HS-27A (cell line): ENCODE measurements at regions not wholly inside any gene's neighbourhood (a gene's known extent, or its start where the extent isn't known, plus 50 kb on each side); places are given as distances from the start of the nearest gene placed in this dataset.

Source experiments
- DNase-seq: peaks from one replicate; pipeline ENCODE4 v3.0.0-alpha.2; 2012; ENCODE audit warnings: low read depth, missing footprints

DNA sequence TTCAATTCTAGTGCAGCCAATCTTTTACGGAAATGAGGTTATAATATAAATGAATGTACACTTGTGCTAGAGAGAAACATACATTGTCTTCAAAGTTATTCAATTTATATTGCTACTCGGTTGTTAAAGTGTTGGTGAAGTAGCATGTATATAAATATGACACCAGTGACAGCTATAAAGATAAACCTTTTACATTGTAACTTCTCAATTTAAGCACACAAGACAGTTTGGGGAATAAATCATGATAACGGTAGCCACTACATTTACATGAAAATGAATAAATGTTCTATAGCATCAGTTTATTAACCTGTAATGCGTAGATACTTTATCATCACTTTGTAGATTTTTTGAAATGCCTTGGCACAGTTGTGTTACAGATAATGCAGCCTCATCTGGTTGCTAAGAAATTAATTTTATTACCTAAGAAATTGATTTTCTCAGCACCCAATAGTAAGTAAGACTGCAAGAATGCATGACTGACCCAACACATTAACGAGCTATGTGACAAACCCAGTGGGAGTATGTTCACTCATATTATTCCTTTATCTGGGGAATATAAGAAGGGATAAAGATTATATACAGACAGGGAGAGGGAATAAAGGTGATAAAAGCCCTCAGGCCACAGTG, 283.9 kb upstream of the NPVF start:
- DNase-seq = no peak

DNA sequence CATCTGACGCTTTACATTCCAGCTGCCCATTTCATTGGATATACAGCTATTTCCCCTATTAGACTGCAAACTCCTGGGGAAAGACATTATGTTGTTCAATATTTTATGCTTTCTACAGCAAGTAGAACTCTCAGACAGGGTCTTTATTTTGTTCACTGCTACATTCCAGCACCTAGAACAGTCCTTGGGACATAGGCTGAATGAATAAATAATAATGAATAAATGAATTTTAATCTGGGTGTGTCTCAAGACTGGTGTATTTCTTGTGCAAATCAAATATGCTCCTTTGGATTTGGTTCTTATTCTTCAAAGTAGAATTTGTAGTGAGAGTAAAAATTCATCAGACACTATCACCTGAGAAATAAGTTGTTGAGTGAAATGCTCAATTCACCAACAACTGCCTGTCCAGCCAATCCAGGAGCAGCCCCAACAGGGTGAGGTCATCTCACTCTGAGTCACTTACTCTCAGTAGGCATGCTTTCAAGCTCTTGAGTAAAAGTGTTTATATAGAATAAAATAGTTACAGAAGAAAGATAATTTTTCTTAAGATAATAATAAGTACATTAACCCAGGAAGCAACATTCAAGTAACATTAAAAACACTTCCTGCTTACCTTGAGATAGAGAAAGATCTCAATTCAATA, 287.5 kb upstream of the NPVF start:
- no peak for DNase-seq

DNA sequence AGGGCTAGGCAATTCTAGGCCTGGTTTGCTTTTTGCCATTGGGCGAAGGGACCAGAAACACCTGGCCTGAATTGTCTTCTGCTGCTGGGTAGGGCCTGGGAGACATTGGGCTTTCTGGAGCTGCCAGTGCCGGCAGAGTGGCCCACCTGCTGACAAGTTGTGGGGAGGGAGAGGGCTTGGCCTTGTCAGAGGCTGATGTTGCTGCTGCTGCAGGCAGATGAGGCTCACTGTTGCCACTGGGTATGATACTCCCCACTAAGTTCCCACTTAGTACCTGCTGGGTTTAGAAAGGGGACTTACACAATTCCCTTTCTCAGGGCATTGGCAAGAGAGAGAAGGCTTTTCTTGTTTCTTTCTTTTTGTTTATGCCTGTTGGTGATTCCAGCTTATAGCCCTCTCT, 289.6 kb upstream of the NPVF start:
- DNase-seq = no peak

GRCh38 chr7:25520017-25520416, 291.7 kb upstream of the NPVF start:
- no peak for DNase-seq

GRCh38 chr7:25520516-25520915, 292.2 kb upstream of the NPVF start:
- no peak for DNase-seq

DNA sequence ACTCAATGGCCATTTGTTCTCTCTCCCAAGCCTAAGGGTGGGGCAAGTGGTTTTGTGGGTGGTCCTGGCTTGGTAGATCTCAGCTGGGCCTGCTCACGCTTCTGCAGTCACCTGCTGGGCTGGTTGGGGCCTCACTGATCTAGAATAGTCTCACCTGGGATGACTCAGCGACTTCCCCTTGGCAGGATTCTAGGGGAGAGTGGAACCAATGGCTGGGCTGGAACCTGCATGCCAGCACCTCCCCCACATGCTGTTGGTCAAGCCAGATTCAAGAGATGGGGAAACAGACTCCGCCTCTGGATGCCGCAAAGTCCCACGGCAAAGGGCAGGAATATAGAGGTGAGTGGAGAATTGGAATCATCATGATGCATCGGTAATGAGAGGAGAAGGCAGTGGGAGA, 292.9 kb upstream of the NPVF start:
- DNase-seq = no peak

- no peak for DNase-seq
These were observed 294.4 kb upstream of the NPVF start for GRCh38 chr7:25522727-25523126.

GRCh38 chr7:25527665-25528170, 299.4 kb upstream of the NPVF start:
- DNase-seq = no peak

GRCh38 chr7:25529320-25529719, 301.0 kb upstream of the NPVF start:
- DNase-seq = no peak

DNA sequence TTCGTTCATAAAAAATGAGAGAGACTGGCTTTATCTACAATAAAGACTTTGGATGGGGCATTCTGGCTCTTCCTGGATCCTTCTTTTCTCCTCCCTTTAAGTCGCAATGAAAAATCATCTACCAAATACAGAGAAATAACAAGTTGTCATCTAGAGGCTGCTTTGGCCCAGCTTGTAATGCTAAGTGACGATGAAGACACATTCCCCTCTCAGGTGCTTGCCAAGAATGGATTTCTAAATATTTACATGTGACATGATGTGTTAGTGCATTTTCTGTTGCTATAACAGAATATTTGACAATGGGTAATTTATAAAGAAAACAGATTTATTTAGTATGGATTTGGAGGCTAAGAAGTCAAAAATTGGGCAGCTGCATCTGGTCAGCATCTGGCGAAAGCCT, 308.6 kb upstream of the NPVF start:
- no peak for DNase-seq

DNA sequence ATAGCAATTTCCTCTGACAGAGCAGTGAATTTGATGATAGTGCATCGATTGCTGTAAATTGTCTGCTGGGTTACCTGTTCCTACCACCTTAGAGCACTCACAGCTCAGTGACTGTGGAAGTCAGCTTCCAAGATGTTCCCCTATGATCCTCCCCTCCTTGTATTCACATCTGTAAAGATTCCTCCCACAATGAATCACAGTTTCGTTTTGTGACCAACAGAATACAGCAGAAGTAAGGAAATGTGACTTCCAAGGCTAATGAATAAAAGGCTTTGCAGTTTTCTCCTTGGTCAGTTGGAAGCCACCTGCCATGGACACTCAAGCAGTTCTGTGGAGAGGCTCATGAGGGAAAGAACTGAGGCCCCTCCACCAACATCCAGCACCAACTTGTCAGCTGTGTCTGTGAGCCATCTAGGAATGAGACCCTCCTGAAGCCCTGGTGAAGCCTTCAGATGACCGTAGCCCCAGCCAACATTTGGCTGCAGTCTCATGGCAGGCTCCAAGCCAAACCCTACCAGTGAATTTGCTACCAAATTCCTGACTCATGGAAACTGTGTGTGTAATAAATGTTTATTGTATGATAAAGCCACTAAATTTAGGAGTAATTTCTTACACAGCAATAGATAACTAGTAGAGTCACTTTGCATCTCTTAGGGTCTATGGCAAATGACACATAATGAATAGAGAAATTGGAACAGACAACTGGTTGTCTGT, 309.5 kb upstream of the NPVF start:
- DNase-seq = no peak

GRCh38 chr7:25541094-25541821, 313.0 kb upstream of the NPVF start:
- no peak for DNase-seq

DNA sequence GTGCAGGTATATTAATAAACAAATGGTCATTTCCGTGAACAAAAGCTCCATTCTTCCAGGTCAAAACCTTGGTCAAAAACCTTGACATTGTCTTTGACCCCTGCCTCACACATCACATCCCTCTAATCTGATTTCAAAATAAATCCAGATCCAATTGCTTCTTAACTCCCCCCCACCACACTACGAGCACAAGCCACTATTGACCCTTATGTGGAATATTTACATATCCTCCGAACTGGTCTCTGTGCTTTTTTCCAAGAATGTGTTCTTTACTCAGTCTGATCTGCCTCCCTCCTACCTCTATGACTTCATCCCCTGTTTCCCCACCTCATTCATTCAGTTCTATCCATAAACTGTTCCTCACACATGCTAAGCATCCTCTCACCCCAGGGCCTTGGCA, 313.6 kb upstream of the NPVF start:
- no peak for DNase-seq

- no peak for DNase-seq
These were observed 314.9 kb upstream of the NPVF start for GRCh38 chr7:25543210-25543609.

GRCh38 chr7:25543798-25544197, 315.5 kb upstream of the NPVF start:
- no peak for DNase-seq

DNA sequence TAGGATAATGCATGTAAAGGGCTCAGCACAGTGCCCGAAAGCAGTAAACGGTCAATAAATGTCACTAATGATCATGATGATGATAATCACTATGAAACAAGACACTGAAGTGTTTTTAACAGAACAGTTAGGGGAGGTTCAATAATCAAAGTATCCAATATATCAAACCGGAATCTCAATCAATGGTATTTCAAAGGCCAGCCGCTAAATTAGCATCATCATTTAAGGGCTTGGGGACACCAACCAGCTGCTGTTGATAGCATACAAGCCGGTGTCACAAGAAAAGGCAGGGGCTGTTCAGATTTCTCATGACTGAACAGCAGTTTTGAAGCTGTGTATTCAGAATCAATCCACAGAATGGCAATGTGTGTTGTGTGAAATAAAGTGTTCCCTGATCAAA, 316.0 kb upstream of the NPVF start:
- no peak for DNase-seq

DNA sequence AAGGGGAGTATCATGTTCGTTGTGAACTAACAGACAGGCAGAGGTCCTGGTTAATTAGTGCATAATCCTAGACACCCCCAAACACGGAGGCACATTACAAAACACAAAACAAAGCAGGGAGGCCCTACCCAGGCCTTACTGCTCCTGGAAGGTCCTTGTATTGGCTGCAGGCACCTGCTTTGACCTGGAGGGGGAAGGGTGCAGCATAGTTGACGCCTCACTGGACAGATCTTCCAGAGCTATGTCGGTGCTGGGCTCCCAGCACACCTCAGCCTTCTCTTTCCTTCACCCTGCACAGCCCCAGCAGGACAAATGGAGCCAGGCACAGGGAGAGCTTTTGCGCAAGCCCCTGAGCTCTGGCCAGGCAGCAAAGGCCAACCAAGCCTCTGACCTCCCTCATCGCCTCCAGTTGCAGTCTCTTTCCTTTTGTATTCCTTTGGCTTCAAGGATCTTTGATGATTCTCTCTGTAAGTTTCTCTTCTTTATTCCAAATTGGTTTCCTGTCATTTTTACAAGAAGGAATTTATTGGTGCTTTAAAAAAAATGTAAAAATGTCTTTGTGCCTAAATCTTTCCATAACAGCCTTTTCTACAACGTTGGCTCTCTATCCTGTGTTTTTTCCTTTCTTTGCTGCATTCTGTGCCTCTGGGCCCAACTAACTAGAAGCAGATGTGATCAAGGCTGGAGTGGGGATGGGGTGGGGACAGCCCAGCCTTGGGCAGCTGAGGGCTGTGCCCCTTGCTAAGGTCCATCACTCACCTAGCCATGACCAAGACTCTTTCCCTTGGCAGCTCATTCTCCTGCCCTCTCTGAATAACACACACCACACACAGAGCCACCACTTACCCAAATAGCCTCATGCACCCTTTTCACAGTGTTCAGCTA, 317.1 kb upstream of the NPVF start:
- DNase-seq = no peak

DNA sequence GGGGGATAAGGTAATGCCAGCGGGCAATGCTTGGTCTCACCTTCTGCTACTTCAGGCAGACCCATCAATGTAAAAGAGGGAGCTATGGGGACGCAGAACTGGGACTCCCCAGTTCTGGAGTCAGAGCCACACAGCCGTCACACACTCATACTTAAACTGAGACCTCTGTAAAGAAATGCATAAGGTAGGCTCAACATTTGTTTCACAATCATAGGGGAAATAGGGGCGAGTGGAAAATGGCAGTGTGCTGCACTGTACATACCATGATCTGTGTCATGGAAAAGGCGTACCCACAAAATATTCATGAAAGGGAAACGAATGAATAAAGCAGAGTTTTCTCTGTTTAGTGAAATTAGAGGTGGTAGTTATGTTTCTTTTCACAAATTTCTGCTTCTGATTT, 318.0 kb upstream of the NPVF start:
- no peak for DNase-seq

DNA sequence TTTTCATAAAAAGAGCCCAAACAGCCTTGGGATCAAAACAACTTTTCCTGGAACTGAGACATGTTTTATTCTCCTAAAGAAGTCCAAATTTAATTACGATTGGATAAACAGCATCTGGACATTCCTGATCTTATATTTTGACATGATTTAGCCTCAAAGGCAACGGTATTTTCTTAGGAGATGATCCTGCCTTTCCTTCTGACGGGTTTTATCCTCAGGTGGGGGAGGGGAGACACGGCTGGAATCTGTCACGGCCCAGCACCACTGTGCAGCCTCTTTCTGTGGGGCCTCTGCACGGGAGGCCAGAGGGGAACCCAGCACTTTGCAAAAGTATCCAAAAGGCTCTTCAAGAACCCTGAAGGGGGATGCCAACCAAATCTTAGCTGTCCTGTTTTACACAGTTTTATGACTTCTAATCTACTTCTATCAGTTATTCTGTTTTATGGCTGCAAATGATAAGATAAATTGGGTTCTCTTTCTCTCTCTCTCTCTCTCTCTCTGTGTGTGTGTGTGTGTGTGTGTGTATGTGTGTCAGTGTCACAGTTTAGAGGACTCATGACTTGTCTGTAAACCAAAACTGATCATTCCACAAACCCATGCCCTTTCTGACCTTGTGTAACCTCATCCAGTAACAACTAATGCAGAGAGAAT, 321.1 kb upstream of the NPVF start:
- DNase-seq = no peak

DNA sequence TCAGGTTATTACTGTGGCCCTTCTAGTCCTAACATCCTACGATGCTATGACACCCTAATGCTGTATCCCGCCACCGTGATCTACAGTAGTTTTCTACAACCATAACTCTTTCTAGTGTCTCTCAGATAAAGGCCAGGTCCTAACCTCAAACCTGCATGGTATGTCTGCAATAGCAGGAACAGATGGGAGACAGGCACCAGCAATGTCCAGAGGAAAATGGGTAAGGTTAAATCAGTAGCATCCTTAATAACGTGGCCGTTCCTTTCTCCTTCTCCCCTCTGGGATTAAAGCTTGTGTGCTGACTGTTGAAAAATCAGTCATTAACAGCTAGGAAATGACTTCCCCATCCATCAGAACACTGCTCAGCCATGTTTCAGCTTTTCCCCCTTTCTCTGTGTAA, 321.9 kb upstream of the NPVF start:
- no peak for DNase-seq

DNA sequence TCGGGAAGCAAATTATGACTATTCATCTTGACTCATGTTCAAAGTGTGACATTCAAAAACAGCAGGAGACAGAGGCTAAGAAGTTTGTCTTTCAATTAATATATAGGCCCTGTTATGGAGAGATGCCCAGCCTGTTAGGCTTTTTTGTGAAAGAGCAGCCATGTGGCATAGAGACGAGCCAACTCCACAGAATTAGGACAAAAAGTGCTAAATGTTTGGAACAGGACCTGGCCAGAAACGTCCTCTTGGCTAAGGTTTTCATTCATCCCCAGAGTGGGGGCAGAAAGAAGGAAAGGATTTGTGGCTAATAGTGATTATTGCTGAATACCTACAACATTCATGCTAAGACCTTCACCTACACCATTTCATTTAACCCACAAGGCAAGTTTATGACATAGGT, 324.7 kb upstream of the NPVF start:
- no peak for DNase-seq
